WTC11 (cell line): ENCODE measurements at regions not wholly inside any gene's neighbourhood (a gene's known extent, or its start where the extent isn't known, plus 50 kb on each side); places are given as distances from the start of the nearest gene placed in this dataset.

Experiments used
- ATAC-seq: fragments of 200-7000 bp; cut with Tn5 transposase; 2 replicates; pipeline ENCODE4 v1.10.0; 2021; ENCODE audit warnings: mild to moderate bottlenecking, moderate library complexity
- CTCF ChIA-PET: fragments of 300-600 bp; sonication (Branson Sonifier 250); formaldehyde crosslinking; loops from one replicate; lab custom pipeline; 2021; ENCODE audit warnings: antibody characterized with exemption; lab: Charles Lee
- POLR2A ChIA-PET: fragments of 350-600 bp; sonication (Branson Sonifier 250); formaldehyde crosslinking; loops from one replicate; lab custom pipeline; 2021; ENCODE audit warnings: antibody characterized with exemption; lab: Charles Lee
- DNase-seq: peaks from one replicate; pipeline ENCODE4 v3.0.0; 2021; ENCODE audit warnings: low spot score
- H3K27ac Mint-ChIP-seq: 2 replicates; pipeline ENCODE4 v1.8.0; 2021; ENCODE audit warnings: mixed read lengths
- H3K27me3 Mint-ChIP-seq: 2 replicates; pipeline ENCODE4 v1.8.0; 2021; ENCODE audit warnings: low read depth, mild to moderate bottlenecking, moderate library complexity, mixed read lengths
- H3K36me3 Mint-ChIP-seq: 2 replicates; pipeline ENCODE4 v1.8.0; 2021; ENCODE audit warnings: mixed read lengths
- H3K4me1 Mint-ChIP-seq: 2 replicates; pipeline ENCODE4 v1.8.0; 2022; ENCODE audit warnings: mixed read lengths
- H3K4me3 Mint-ChIP-seq: 2 replicates; pipeline ENCODE4 v1.8.0; 2021; ENCODE audit warnings: mild to moderate bottlenecking, moderate library complexity, mixed read lengths
- H3K9me3 Mint-ChIP-seq: 2 replicates; pipeline ENCODE4 v1.8.0; 2021; ENCODE audit warnings: mixed read lengths
- ATF2 ChIP-seq: sonication (generic); formaldehyde crosslinking; IDR thresholded peaks from 2 replicates; pipeline ENCODE4 v1.8.1; 2022; ENCODE audit warnings: low read depth, missing genetic modification reagents, borderline replicate concordance
- ATF6 ChIP-seq: sonication (generic); formaldehyde crosslinking; IDR thresholded peaks from 2 replicates; pipeline ENCODE4 v1.8.1; 2023; ENCODE audit warnings: mild to moderate bottlenecking, missing genetic modification reagents
- E2F1 ChIP-seq: sonication (generic); formaldehyde crosslinking; IDR thresholded peaks from 2 replicates; pipeline ENCODE4 v1.8.0; 2022; ENCODE audit warnings: mild to moderate bottlenecking, missing genetic modification reagents
- FOXP1 ChIP-seq: sonication (generic); formaldehyde crosslinking; IDR thresholded peaks from 2 replicates; pipeline ENCODE4 v1.8.0; 2022; ENCODE audit warnings: missing genetic modification reagents, mild to moderate bottlenecking, moderate library complexity, borderline replicate concordance
- MXD4 ChIP-seq: fragments of 250-450 bp; sonication (Bioruptor Pico); IDR thresholded peaks from 2 replicates; pipeline ENCODE4 v1.8.0; 2021; ENCODE audit warnings: mild to moderate bottlenecking, moderate library complexity, borderline replicate concordance
- MYBL2 ChIP-seq: sonication (generic); formaldehyde crosslinking; IDR thresholded peaks from 2 replicates; pipeline ENCODE4 v1.8.1; 2023; ENCODE audit warnings: mild to moderate bottlenecking, moderate library complexity, missing genetic modification reagents
- NR1H2 ChIP-seq: sonication (generic); formaldehyde crosslinking; IDR thresholded peaks from 2 replicates; pipeline ENCODE4 v1.9.0; 2021; ENCODE audit warnings: mild to moderate bottlenecking, moderate library complexity, missing genetic modification reagents
- NR2C2 ChIP-seq: sonication (generic); formaldehyde crosslinking; IDR thresholded peaks from 2 replicates; pipeline ENCODE4 v1.8.0; 2022; ENCODE audit warnings: mild to moderate bottlenecking, missing genetic modification reagents
- PREB ChIP-seq: sonication (generic); formaldehyde crosslinking; IDR thresholded peaks from 2 replicates; pipeline ENCODE4 v1.8.1; 2022; ENCODE audit warnings: mild to moderate bottlenecking, missing genetic modification reagents, moderate library complexity, borderline replicate concordance
- RELA ChIP-seq: sonication (generic); formaldehyde crosslinking; IDR thresholded peaks from 2 replicates; pipeline ENCODE4 v1.8.1; 2022; ENCODE audit warnings: missing genetic modification reagents, mild to moderate bottlenecking, borderline replicate concordance
- STAT6 ChIP-seq: sonication (generic); formaldehyde crosslinking; conservative IDR thresholded peaks from 2 replicates; pipeline ENCODE4 v1.8.1; 2023; ENCODE audit warnings: mild to moderate bottlenecking, low read depth, missing genetic modification reagents, moderate library complexity
- ZBTB43 ChIP-seq: sonication (generic); formaldehyde crosslinking; IDR thresholded peaks from 2 replicates; pipeline ENCODE4 v1.8.1; 2023; ENCODE audit warnings: mild to moderate bottlenecking, missing genetic modification reagents
- ZNF121 ChIP-seq: sonication (generic); formaldehyde crosslinking; IDR thresholded peaks from 2 replicates; pipeline ENCODE4 v1.8.0; 2023; ENCODE audit warnings: missing genetic modification reagents

GRCh38 chr12:58301038-58301729 is 359.8 kb downstream of the ATP23 start:
- ChIA-PET POLR2A (no interaction called here), CTCF (no interaction called here)
- peaks cover 20% of the 10 kb centered on the region for H3K4me1 Mint-ChIP-seq
- H3K9me3 Mint-ChIP-seq = no peaks in the 10 kb centered on the region
- no peaks in the 10 kb centered on the region for H3K36me3 Mint-ChIP-seq
- no peak for DNase-seq
- TF ChIP-seq STAT6 (CRISPR knock-in tag) (no peak), MYBL2 (CRISPR knock-in tag) (no peak), ATF2 (CRISPR knock-in tag) (no peak), ZNF121 (no peak), E2F1 (CRISPR knock-in tag) (no peak), RELA (CRISPR knock-in tag) (no peak), ZBTB43 (no peak), FOXP1 (CRISPR knock-in tag) (no peak)
- no peaks in the 10 kb centered on the region for H3K27me3 Mint-ChIP-seq
- ATAC-seq = no peak
- no peak overlapping the region for H3K27ac Mint-ChIP-seq
- H3K4me3 Mint-ChIP-seq = no peak overlapping the region

GRCh38 chr12:58301730-58302122 is 360.4 kb downstream of the ATP23 start:
- POLR2A ChIA-PET = no interaction called here
- H3K4me1 Mint-ChIP-seq = peaks cover 15% of the 10 kb centered on the region
- no peaks in the 10 kb centered on the region for H3K36me3 Mint-ChIP-seq
- DNase-seq (no peak), ATAC-seq (no peak)
- H3K9me3 Mint-ChIP-seq = peaks cover 5% of the 10 kb centered on the region
- H3K27me3 Mint-ChIP-seq = no peaks in the 10 kb centered on the region
- TF ChIP-seq NR2C2 (CRISPR knock-in tag) (no peak), NR1H2 (CRISPR knock-in tag) (no peak), PREB (no peak), STAT6 (CRISPR knock-in tag) (no peak), ATF6 (CRISPR knock-in tag) (no peak), MXD4 (CRISPR knock-in tag) (no peak)
- no peak overlapping the region for H3K4me3 Mint-ChIP-seq
- CTCF ChIA-PET = no interaction called here
- no peak overlapping the region for H3K27ac Mint-ChIP-seq
